ENCODE measurements at regions not wholly inside any gene's neighbourhood (a gene's known extent, or its start where the extent isn't known, plus 50 kb on each side); places are given as distances from the start of the nearest gene placed in this dataset.

GRCh38 chr12:115824936-115825602 lies 452.4 kb downstream of the MED13L start:
- TF ChIP-seq ATF3 (IDR thresholded peaks at IDR 0.05) (no peak), SP1 (IDR thresholded peaks at IDR 0.05) (no peak), TAF1 (conservative IDR thresholded peaks at IDR 0.05) (no peak), CTCF (IDR thresholded peaks at IDR 0.05; ENCODE audit: low read depth, low read length, missing input control) (no peak), GABPA (IDR thresholded peaks at IDR 0.05 in 1 of 2, conservative IDR thresholded peaks at IDR 0.05 in 1 of 2) (no peak), JUND (IDR thresholded peaks at IDR 0.05) (no peak), REST (IDR thresholded peaks at IDR 0.05) (no peak), MAX (IDR thresholded peaks at IDR 0.05) (no peak), HNF4A (conservative IDR thresholded peaks at IDR 0.05) (no peak), HNF4G (IDR thresholded peaks at IDR 0.05) (no peak), RXRA (IDR thresholded peaks at IDR 0.05) (no peak), YY1 (IDR thresholded peaks at IDR 0.05) (no peak), RAD21 (IDR thresholded peaks at IDR 0.05) (no peak), FOXA1 (IDR thresholded peaks at IDR 0.05) (no peak)

Measured in liver (tissue), 3 donors.